Fibroblast of pulmonary artery (primary cell): ENCODE measurements at regions not wholly inside any gene's neighbourhood (a gene's known extent, or its start where the extent isn't known, plus 50 kb on each side); places are given as distances from the start of the nearest gene placed in this dataset.
"Not testable (repeated sequence)": the region's sequence is repeated elsewhere in the genome, so short reads cannot be mapped to it uniquely, and the experiment has no call there.

Source experiments
- DNase-seq: peaks from one replicate; pipeline ENCODE4 v3.0.0-alpha.2; 2010; ENCODE audit warnings: low read depth
- H3K4me3 ChIP-seq: replicated peaks from 2 replicates; pipeline ENCODE4 v1.5.1; 2011; ENCODE audit warnings: low read depth, mild to moderate bottlenecking, control low read depth, low read length, moderate library complexity
- CTCF ChIP-seq: IDR thresholded peaks from 2 replicates; pipeline ENCODE4 v1.5.1; 2011; ENCODE audit warnings: mild to moderate bottlenecking, control low read depth, low read length, inconsistent platforms; ENCODE audit errors: missing control alignments

GRCh38 chr13:75963302-75963701 is 327.2 kb downstream of the LMO7 start:
- H3K4me3 ChIP-seq: no peak overlapping the region
- no peak for DNase-seq
- no peak for TF ChIP-seq CTCF

- no peak for TF ChIP-seq CTCF
- no peak overlapping the region for H3K4me3 ChIP-seq
- no peak for DNase-seq
Observed at GRCh38 chr13:75961911-75962310, 325.8 kb downstream of the LMO7 start.

GRCh38 chr13:75960538-75960994 is 324.4 kb downstream of the LMO7 start:
- no peak for DNase-seq
- TF ChIP-seq CTCF: no peak
- H3K4me3 ChIP-seq: no peak overlapping the region

GRCh38 chr13:75959861-75960481 is 323.8 kb downstream of the LMO7 start:
- no peak for DNase-seq
- no peak for TF ChIP-seq CTCF
- H3K4me3 ChIP-seq: no peak overlapping the region

GRCh38 chr13:75953589-75953988 is 317.5 kb downstream of the LMO7 start:
- not testable (repeated sequence) for DNase-seq, H3K4me3 ChIP-seq

- TF ChIP-seq CTCF: no peak
- DNase-seq: no peak
- H3K4me3 ChIP-seq: no peak overlapping the region
Observed at GRCh38 chr13:75947448-75947847, 311.3 kb downstream of the LMO7 start.

GRCh38 chr13:75946536-75947284 is 310.6 kb downstream of the LMO7 start:
- no peak for TF ChIP-seq CTCF
- DNase-seq: no peak
- no peak overlapping the region for H3K4me3 ChIP-seq
